Inferior parietal cortex (tissue), 1 donor: ENCODE measurements at regions not wholly inside any gene's neighbourhood (a gene's known extent, or its start where the extent isn't known, plus 50 kb on each side); places are given as distances from the start of the nearest gene placed in this dataset.
A peak's percentile ranks its signal among the peaks of the same experiment; 100 is the strongest.

Source experiments
- DNase-seq: peaks from one replicate; pipeline ENCODE4 v3.0.0-alpha.2; 2016; ENCODE audit errors: extremely low spot score

GRCh38 chr3:188060264-188060835 is 93.6 kb upstream of the LPP start:
- DNase-seq, result no peak

DNA sequence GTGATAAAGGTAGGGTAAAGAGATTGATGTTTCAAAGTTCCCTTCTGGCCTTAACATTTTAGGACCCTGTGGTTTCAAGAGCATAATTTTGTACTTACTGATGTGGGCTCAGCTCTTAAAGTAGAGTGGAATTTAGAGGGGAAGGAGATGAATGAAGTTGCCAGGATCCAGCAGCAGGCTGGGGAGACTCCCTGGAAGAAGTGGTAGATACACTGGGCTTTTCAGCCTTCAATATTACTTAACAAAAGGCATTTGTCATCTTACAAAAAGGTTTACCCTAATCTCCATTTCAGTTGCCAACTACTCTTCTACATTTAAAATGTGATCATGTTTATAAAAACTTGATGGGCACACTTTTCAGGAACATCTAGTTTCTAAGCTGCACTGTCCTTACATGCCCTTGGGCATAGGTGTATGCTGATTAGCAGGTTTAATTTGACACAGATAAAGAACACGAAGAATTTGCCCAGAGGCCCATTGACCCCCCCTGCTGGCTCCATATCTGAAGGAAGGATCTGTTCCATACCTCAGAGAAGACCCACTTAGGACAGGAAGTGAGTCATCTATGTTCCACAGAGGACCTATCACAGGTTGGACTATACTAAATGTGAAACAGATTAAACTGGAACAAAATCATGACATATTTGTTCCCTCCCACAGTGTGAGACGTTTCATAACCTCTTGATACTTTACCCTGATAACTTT is 93.0 kb upstream of the LPP start:
- no peak for DNase-seq

DNA sequence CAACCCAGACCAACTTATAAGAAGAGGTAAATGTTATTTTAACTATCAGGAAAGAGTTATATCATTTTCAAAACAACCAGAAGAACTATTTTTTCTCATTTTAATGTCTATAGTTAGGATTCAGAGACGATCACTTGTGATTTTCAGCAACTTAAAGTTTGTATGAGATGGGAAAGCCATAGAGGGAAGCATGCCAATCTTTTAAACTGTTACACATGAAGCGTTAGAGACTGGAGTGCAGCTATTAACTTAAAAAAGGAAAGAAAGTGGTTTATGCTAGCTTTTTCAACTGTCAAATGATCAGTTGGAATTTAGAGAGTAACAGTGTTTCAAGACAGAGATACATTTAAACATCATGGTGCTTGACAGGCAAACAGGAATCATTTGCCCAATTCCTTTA is 91.7 kb upstream of the LPP start:
- no peak for DNase-seq

GRCh38 chr3:188064831-188065493 is 89.0 kb upstream of the LPP start:
- DNase-seq, result no peak

DNA sequence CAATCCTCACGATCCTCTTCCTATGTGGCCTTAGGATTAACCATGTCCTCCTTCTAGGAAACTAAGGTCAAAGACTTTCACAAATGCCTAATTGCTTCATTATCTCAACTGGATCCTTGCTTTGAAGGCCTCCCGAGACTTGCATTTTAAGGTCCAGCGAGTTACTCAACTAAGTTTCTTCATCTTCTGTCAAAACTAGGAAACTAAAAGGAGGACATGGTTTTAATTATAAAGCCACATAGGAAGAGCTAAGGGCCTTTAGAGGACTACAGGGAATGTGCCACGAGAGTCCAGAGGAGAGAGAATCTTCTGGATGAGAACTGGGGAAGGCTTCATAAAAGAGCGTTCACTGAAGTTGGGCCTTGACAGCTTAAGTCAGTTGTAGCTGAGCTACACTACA is 87.8 kb upstream of the LPP start:
- no peak for DNase-seq

GRCh38 chr3:188067932-188068331 is 86.0 kb upstream of the LPP start:
- no peak for DNase-seq

DNA sequence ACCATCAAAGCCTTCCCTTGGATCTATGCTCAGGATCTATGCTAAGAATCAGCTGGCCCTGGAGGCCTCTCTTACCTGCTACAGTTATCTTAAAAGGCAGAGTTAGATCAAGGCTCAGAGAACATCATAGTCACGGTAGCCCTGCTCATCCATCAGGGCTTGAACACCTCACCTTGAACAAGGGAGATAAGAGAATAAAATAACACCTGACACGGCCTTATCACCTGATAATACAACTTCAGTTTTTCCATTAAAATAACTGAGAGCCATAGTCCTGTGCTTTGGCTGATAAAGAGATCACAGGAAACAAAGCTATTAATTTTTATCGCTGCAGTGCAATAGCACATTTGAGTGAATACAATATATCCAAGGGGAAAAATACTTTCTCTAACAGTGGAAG is 85.6 kb upstream of the LPP start:
- DNase-seq, result no peak

GRCh38 chr3:188071636-188072035 is 82.3 kb upstream of the LPP start:
- DNase-seq, result no peak

DNA sequence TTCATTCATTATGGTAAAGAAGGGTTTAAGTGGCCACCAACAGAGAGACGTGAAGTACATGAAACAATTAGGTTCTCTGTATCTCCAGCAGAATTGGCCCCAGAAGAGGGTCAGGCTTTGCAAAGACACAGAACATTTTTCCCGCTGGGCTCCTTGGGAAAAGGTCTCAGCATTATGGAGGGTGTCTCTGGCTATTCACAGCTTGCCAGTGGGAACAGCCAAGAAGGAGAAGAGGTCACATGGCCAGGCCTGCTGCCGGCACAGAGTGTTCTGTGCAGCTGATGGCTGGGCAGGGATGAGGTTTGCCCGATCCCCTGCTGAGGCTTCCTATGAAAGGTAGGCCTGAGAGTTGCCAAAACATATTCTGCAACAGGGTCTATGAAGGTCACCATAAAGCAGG is 77.8 kb upstream of the LPP start:
- DNase-seq, result peak; percentile 45

DNA sequence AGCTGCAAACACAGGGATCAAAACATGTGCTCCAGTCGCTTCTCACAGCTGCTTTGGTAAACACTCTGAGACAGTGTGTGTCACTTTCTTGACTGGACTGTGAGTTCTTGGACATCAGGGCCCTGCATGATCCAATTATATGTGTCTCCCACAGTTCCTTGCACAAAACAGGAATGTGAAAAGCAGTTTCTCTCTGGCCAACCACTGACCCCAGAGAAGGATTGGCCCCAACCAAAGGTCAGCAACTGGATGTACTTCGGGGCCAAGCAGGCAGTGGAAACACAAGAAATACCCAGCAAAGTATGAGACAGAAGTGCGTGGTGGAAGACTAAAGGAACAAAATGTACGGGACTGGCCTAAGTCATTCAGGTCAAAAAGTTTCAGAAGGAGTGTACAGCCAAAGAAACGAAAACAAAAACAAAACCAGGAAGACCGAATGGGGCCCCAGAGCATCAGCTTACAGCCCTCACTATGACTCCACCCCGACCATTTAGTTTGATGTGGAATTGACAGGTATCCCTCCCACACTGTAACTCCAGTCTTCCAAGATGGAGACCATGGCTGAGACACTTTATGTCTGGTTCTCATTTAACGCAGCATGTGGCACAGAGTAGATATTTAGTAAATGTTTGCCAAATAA is 76.7 kb upstream of the LPP start:
- no peak for DNase-seq

DNA sequence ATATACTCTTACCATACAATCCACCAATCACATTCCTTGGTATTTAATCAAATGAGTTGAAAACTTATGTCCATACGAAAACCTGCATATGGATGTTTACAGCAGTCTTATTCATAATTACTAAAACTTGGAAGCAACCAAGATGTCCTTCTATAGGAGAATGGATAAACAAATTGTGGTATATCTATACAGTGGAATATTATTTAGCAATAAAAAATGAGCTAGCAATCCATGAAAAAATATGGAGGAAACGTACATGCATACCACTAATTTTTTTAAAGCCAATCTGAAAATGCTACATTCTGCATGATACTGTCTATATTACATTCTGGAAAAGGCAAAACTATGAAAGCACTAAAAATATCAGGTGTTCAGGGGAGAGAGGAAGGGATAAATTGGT is 73.9 kb upstream of the LPP start:
- no peak for DNase-seq

- no peak for DNase-seq
These were observed 71.9 kb upstream of the LPP start for GRCh38 chr3:188082031-188082430.

GRCh38 chr3:188082450-188082849 is 71.5 kb upstream of the LPP start:
- no peak for DNase-seq

DNA sequence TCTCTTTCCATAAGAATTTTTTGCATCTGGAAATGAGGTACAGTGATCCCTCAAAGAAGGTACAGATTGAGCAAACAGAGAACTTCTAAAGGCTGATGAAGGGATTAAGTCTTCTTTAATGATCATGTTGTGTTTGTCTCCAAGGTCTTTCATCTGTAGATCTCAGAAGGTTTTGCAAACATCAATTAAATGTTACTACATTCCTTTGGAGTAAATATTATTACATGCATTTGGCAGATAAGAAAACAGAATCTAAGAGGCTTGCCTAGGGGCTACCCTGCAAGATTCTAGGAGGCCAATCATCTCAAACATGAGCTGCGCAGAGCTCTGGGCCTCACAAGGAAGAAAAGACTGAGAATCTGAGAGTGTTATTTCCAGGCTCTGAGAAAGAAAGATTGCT is 70.9 kb upstream of the LPP start:
- DNase-seq, result no peak

- DNase-seq, result no peak
These were observed 69.0 kb upstream of the LPP start for GRCh38 chr3:188084752-188085583.

- DNase-seq, result no peak
These were observed 68.1 kb upstream of the LPP start for GRCh38 chr3:188085584-188086560.

DNA sequence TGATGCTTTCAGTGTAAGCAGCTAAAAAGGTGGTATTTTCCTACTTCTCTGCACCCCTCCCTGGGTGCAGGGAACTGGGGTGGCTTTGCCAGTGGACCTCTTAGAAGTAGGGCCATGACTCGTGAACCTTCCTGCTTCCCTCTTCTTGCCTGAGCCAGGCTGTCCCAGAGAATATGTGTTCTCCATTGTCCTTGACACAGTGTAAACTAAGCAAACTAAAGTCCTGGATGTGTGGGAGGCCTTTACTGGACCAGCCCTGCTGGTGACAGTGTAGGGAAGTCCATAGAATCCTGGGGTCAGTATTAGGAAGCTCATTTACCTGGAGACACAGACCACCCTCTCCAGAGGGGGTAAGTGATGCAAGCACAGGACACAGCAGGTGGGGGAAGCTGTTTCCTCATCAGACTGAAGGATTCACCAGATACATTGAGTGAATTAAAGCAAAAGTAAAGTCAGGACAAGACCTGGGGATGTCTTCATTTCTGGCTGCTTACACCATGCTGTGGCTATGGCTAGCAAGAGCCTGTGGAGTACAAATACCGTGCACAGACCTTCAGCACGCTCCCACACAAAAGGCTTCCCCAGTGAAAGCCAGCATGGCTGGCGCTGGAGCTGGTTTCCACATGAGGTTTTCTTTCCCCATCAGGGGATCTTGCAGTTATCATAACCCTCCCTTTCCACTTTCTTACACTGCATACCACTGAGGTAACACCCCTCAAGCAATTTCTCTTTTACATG is 64.8 kb upstream of the LPP start:
- DNase-seq, result no peak

GRCh38 chr3:188090620-188091309 is 63.2 kb upstream of the LPP start:
- DNase-seq, result no peak

- DNase-seq, result no peak
These were observed 62.2 kb upstream of the LPP start for GRCh38 chr3:188091746-188092145.
